CD4-positive, alpha-beta T cell (primary cell): ENCODE measurements at regions not wholly inside any gene's neighbourhood (a gene's known extent, or its start where the extent isn't known, plus 50 kb on each side); places are given as distances from the start of the nearest gene placed in this dataset.

Source experiments
- ATAC-seq: fragments of 200-7000 bp; cut with Tn5 transposase; one replicate; pipeline ENCODE4 v1.10.0; 2022; ENCODE audit warnings: mild to moderate bottlenecking; ENCODE audit not compliant: poor library complexity
- CTCF ChIA-PET: fragments of 350-600 bp; sonication (Branson Sonifier 250); formaldehyde crosslinking; loops from one replicate; lab custom pipeline; 2021; ENCODE audit warnings: antibody characterized with exemption, inconsistent platforms; lab: Charles Lee
- POLR2A ChIA-PET: fragments of 350-600 bp; sonication (Branson Sonifier 250); formaldehyde crosslinking; loops from one replicate; lab custom pipeline; 2021; ENCODE audit warnings: antibody characterized with exemption, inconsistent platforms; lab: Charles Lee
- DNase-seq, 14 experiments: peaks; one replicate each; pipeline ENCODE4 v3.0.0-alpha.2; 2013 to 2020; ENCODE audit warnings: mixed read lengths in 2 of 14
- H3K27ac ChIP-seq, 2 donors: one replicate each; pipeline versions ENCODE4 v1.5.1 to v1.7.0; 2013; ENCODE audit warnings: low read length in 2 of 2, low read depth in 1 of 2, mild to moderate bottlenecking in 1 of 2
- H3K27me3 ChIP-seq, 2 experiments: 1 replicate in 1 of 2; 2 replicates in 1 of 2; pipeline versions ENCODE4 v1.6.1 to v1.7.0; 2013; ENCODE audit warnings: low read length in 2 of 2, control low read depth in 1 of 2, mild to moderate bottlenecking in 1 of 2, moderate library complexity in 1 of 2; ENCODE audit not compliant: insufficient read depth in 2 of 2, control insufficient read depth in 1 of 2
- H3K36me3 ChIP-seq: one replicate; pipeline ENCODE4 v1.6.1; 2013; ENCODE audit warnings: low read length, control low read depth; ENCODE audit not compliant: insufficient read depth
- H3K4me1 ChIP-seq: one replicate; pipeline ENCODE4 v1.6.1; 2013; ENCODE audit warnings: low read length, control low read depth; ENCODE audit not compliant: insufficient read depth
- H3K4me3 ChIP-seq: one replicate; pipeline ENCODE4 v1.5.1; 2013; ENCODE audit warnings: mild to moderate bottlenecking, low read length, moderate library complexity
- H3K9me3 ChIP-seq, 2 experiments: 1 replicate in 1 of 2; 2 replicates in 1 of 2; pipeline versions ENCODE4 v1.6.1 to v1.7.0; 2013; ENCODE audit warnings: low read length in 2 of 2, mild to moderate bottlenecking in 2 of 2, control low read depth in 1 of 2, moderate library complexity in 1 of 2; ENCODE audit not compliant: control insufficient read depth in 1 of 2, insufficient read depth in 1 of 2
- H3K27ac Mint-ChIP-seq: one replicate; pipeline ENCODE4 v1.8.0; 2020; ENCODE audit warnings: mixed read lengths
- H3K27me3 Mint-ChIP-seq: one replicate; pipeline ENCODE4 v1.8.0; 2021; ENCODE audit warnings: mixed read lengths
- H3K36me3 Mint-ChIP-seq: one replicate; pipeline ENCODE4 v1.8.0; 2021; ENCODE audit warnings: low read depth, mixed read lengths
- H3K4me1 Mint-ChIP-seq: one replicate; pipeline ENCODE4 v1.8.0; 2021; ENCODE audit warnings: low read depth, mixed read lengths
- H3K4me3 Mint-ChIP-seq: one replicate; pipeline ENCODE4 v1.8.0; 2020; ENCODE audit warnings: mild to moderate bottlenecking, mixed read lengths
- H3K9me3 Mint-ChIP-seq: one replicate; pipeline ENCODE4 v1.8.0; 2020; ENCODE audit warnings: mixed read lengths
- intact Hi-C, 2 experiments: fragments of 100-400 bp; cut with DNase I in 1 of 2; cut with micrococcal nuclease in 1 of 2; formaldehyde crosslinking; loops; one replicate each; pipeline versions ENCODE4 v1.15.1 to v1.9.0; 2023 to 2025; cut with DNase I, micrococcal nuclease
- TF ChIP-seq, protein P1 (sequence below): fragments of 200-600 bp; IDR thresholded peaks from one replicate; pipeline ENCODE4 v1.8.0; 2022; ENCODE audit warnings: antibody characterized with exemption, mild to moderate bottlenecking

GRCh38 chr7:68529221-68529620 is 1069.1 kb upstream of the AUTS2 start:
- Histone ChIP-seq H3K4me1 (no peaks in the 10 kb centered on the region), H3K36me3 (no peaks in the 10 kb centered on the region), H3K9me3 (peaks cover 0 to 16% of the 10 kb centered on the region in 2 experiments), H3K4me3 (no peak overlapping the region), H3K27me3 (no peaks in the 10 kb centered on the region), H3K27ac (no peak overlapping the region)
- TF ChIP-seq, protein P1, sequence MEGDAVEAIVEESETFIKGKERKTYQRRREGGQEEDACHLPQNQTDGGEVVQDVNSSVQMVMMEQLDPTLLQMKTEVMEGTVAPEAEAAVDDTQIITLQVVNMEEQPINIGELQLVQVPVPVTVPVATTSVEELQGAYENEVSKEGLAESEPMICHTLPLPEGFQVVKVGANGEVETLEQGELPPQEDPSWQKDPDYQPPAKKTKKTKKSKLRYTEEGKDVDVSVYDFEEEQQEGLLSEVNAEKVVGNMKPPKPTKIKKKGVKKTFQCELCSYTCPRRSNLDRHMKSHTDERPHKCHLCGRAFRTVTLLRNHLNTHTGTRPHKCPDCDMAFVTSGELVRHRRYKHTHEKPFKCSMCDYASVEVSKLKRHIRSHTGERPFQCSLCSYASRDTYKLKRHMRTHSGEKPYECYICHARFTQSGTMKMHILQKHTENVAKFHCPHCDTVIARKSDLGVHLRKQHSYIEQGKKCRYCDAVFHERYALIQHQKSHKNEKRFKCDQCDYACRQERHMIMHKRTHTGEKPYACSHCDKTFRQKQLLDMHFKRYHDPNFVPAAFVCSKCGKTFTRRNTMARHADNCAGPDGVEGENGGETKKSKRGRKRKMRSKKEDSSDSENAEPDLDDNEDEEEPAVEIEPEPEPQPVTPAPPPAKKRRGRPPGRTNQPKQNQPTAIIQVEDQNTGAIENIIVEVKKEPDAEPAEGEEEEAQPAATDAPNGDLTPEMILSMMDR = no peak
- no peak overlapping the region for H3K27ac Mint-ChIP-seq
- ChIA-PET CTCF (no interaction called here), POLR2A (no interaction called here)
- H3K4me1 Mint-ChIP-seq = no peaks in the 10 kb centered on the region
- no peaks in the 10 kb centered on the region for H3K36me3 Mint-ChIP-seq
- DNase-seq = no peak
- no peak overlapping the region for H3K4me3 Mint-ChIP-seq
- intact Hi-C loops = no loop called here
- no peaks in the 10 kb centered on the region for H3K27me3 Mint-ChIP-seq
- H3K9me3 Mint-ChIP-seq = peaks cover 14% of the 10 kb centered on the region
- ATAC-seq = no peak

- Histone ChIP-seq H3K27ac (no peak overlapping the region), H3K4me3 (no peak overlapping the region), H3K4me1 (no peaks in the 10 kb centered on the region), H3K9me3 (peaks cover 0 to 22% of the 10 kb centered on the region in 2 experiments), H3K27me3 (no peaks in the 10 kb centered on the region), H3K36me3 (no peaks in the 10 kb centered on the region)
- Mint-ChIP-seq H3K27me3 (no peaks in the 10 kb centered on the region), H3K9me3 (peaks cover 2% of the 10 kb centered on the region), H3K4me3 (no peak overlapping the region), H3K4me1 (no peaks in the 10 kb centered on the region), H3K36me3 (no peaks in the 10 kb centered on the region), H3K27ac (no peak overlapping the region)
- CTCF ChIA-PET = no interaction called here
- TF ChIP-seq, protein P1 = no peak
- DNase-seq (no peak), ATAC-seq (no peak)
- POLR2A ChIA-PET = no interaction called here
- intact Hi-C loops = no loop called here
Measured at GRCh38 chr7:68535266-68535665, 1063.0 kb upstream of the AUTS2 start.

- Mint-ChIP-seq H3K27me3 (no peaks in the 10 kb centered on the region), H3K27ac (no peak overlapping the region), H3K9me3 (peaks cover 8% of the 10 kb centered on the region), H3K4me1 (no peaks in the 10 kb centered on the region), H3K36me3 (no peaks in the 10 kb centered on the region), H3K4me3 (no peak overlapping the region)
- Histone ChIP-seq H3K27ac (no peak overlapping the region), H3K4me1 (no peaks in the 10 kb centered on the region), H3K4me3 (no peak overlapping the region), H3K27me3 (no peaks in the 10 kb centered on the region), H3K36me3 (no peaks in the 10 kb centered on the region), H3K9me3 (peaks cover 3 to 22% of the 10 kb centered on the region in 2 experiments)
- CTCF ChIA-PET = no interaction called here
- intact Hi-C loops = no loop called here
- TF ChIP-seq, protein P1 = no peak
- DNase-seq (no peak), ATAC-seq (no peak)
- POLR2A ChIA-PET = interaction anchor here (0.6 kb wide), 1 partner anchor 17 kb away, joined by 3 read pairs; no protein-coding TSS in a partner anchor
Measured at GRCh38 chr7:68537051-68537773, 1061.1 kb upstream of the AUTS2 start.
